Upper lobe of left lung (tissue), 6 donors: ENCODE measurements at regions not wholly inside any gene's neighbourhood (a gene's known extent, or its start where the extent isn't known, plus 50 kb on each side); places are given as distances from the start of the nearest gene placed in this dataset.

ENCODE experiments used
- ATAC-seq, 2 donors: fragments of 200-7000 bp; cut with Tn5 transposase; one replicate each; pipeline ENCODE4 v1.9.1; 2022; ENCODE audit warnings: mild to moderate bottlenecking in 2 of 2, moderate library complexity in 2 of 2; ENCODE audit not compliant: low FRiP score in 2 of 2
- DNase-seq, 2 donors: peaks; one replicate each; pipeline ENCODE4 v3.0.0-alpha.2; 2019 to 2020
- H3K27ac ChIP-seq, 4 donors: fragments of 200-600 bp; sonication (generic); one replicate each; pipeline ENCODE4 v1.5.1; 2016 to 2019
- H3K27me3 ChIP-seq, 4 donors: fragments of 200-600 bp; sonication (generic); one replicate each; pipeline ENCODE4 v1.5.1; 2017 to 2019
- H3K36me3 ChIP-seq, 4 donors: fragments of 200-600 bp; sonication (generic); one replicate each; pipeline ENCODE4 v1.5.1; 2016 to 2019
- H3K4me1 ChIP-seq, 4 donors: fragments of 200-600 bp; sonication (generic); one replicate each; pipeline ENCODE4 v1.5.1; 2018 to 2019
- H3K4me3 ChIP-seq, 4 donors: fragments of 200-600 bp; sonication (generic); one replicate each; pipeline ENCODE4 v1.5.1; 2017 to 2019; ENCODE audit warnings: mild to moderate bottlenecking in 2 of 4, moderate library complexity in 1 of 4
- H3K9me3 ChIP-seq, 4 donors: fragments of 200-600 bp; sonication (generic); one replicate each; pipeline ENCODE4 v1.5.1; 2018 to 2019
- EP300 ChIP-seq, 4 donors: sonication (generic); formaldehyde crosslinking; IDR thresholded peaks; one replicate each; pipeline ENCODE4 v1.5.1; 2017; ENCODE audit warnings: antibody characterized with exemption in 4 of 4, control low read depth in 2 of 4
- POLR2A ChIP-seq, 4 donors: fragments of 450-650 bp; IDR thresholded peaks; one replicate each; pipeline ENCODE4 v1.5.1; 2016 to 2017; ENCODE audit warnings: antibody characterized with exemption in 4 of 4, mild to moderate bottlenecking in 2 of 4
- POLR2AphosphoS5 ChIP-seq, 2 donors: sonication (generic); formaldehyde crosslinking; IDR thresholded peaks; one replicate each; pipeline ENCODE4 v1.5.1; 2017; ENCODE audit warnings: antibody characterized with exemption in 2 of 2
- WGBS, 2 donors: methylation state at CpG; one replicate each; pipeline ENCODE4 v1.1.5; 2017 to 2018; 5-methylcytosine and 5-hydroxymethylcytosine counted together
- TF ChIP-seq, protein P1 (sequence below), 6 experiments: fragments of 450-650 bp in 4 of 6; fragments of 200-600 bp in 2 of 6; sonication (generic) in 2 of 6; IDR thresholded peaks; one replicate each; pipeline ENCODE4 v1.5.1; 2016 to 2019; ENCODE audit warnings: antibody characterized with exemption in 6 of 6
- donor health status: DM: no; HTN: no; CAD: no; lungs with moderate emphysema.
- donor health status: DM: no; HTN: yes; CAD: no; lungs with severe emphysema.

DNA sequence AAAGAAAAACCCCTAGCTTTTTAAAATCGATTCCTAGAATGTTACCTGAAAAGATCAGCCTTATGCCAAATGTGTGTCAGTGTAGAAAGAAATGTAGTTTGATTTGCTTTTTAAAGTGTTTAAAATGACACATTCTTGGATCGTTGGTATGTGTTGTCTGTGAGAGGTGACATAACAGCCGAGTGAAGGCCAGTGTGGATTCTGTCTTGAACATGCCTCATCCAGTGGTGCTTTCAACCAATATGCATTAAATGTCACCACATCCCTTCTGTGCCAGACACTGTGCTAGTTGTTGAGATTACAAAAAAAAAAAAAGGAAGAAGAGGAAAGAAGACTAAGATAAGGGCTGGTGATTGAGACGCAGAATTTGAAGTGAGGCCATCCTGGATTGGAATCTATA is 994.2 kb upstream of the TENM3 start:
- no peak for DNase-seq
- no peak for ATAC-seq
- H3K36me3 ChIP-seq: no peaks in the 10 kb centered on the region
- WGBS, 2 donors: 64 to 66% methylated on average over 4 of the region's 4 CpGs
- no peak for TF ChIP-seq POLR2AphosphoS5 (IDR thresholded peaks at IDR 0.05)
- TF ChIP-seq, protein P1, sequence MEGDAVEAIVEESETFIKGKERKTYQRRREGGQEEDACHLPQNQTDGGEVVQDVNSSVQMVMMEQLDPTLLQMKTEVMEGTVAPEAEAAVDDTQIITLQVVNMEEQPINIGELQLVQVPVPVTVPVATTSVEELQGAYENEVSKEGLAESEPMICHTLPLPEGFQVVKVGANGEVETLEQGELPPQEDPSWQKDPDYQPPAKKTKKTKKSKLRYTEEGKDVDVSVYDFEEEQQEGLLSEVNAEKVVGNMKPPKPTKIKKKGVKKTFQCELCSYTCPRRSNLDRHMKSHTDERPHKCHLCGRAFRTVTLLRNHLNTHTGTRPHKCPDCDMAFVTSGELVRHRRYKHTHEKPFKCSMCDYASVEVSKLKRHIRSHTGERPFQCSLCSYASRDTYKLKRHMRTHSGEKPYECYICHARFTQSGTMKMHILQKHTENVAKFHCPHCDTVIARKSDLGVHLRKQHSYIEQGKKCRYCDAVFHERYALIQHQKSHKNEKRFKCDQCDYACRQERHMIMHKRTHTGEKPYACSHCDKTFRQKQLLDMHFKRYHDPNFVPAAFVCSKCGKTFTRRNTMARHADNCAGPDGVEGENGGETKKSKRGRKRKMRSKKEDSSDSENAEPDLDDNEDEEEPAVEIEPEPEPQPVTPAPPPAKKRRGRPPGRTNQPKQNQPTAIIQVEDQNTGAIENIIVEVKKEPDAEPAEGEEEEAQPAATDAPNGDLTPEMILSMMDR (IDR thresholded peaks at IDR 0.05): no peak
- TF ChIP-seq EP300 (IDR thresholded peaks at IDR 0.05): no peak
- TF ChIP-seq POLR2A (IDR thresholded peaks at IDR 0.05): no peak
- H3K9me3 ChIP-seq: no peaks in the 10 kb centered on the region
- no peaks in the 10 kb centered on the region for H3K27me3 ChIP-seq
- H3K4me1 ChIP-seq: no peaks in the 10 kb centered on the region
- no peak overlapping the region for H3K27ac ChIP-seq
- H3K4me3 ChIP-seq: no peak overlapping the region

DNA sequence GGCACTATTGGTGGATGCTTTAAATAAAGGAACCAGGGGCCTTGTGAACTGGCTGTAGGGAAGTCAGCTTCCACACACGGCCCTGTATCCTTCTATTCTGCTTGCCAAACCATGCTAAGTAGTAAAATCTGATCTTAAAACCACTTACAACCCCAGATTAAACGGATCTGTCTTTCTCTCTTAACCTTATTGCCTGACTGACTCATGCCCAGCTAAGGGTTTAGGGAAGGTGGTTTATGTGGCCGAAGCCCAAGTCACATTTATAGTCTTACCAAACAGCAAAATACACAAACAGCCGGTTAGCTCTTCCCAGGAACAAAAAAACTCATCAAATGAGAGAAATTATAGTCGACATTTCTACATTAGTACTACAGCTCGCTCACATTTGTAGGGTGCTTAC is 988.4 kb upstream of the TENM3 start:
- Histone ChIP-seq H3K4me1 (no peaks in the 10 kb centered on the region), H3K36me3 (no peaks in the 10 kb centered on the region), H3K9me3 (no peaks in the 10 kb centered on the region), H3K27ac (no peak overlapping the region), H3K4me3 (no peak overlapping the region), H3K27me3 (no peaks in the 10 kb centered on the region)
- ATAC-seq (no peak), DNase-seq (no peak)
- WGBS, 2 donors: 71 to 73% methylated on average over 6 of the region's 6 CpGs
- TF ChIP-seq EP300 (IDR thresholded peaks at IDR 0.05): no peak
- TF ChIP-seq, protein P1 (IDR thresholded peaks at IDR 0.05): no peak
- no peak for TF ChIP-seq POLR2A (IDR thresholded peaks at IDR 0.05)
- no peak for TF ChIP-seq POLR2AphosphoS5 (IDR thresholded peaks at IDR 0.05)

DNA sequence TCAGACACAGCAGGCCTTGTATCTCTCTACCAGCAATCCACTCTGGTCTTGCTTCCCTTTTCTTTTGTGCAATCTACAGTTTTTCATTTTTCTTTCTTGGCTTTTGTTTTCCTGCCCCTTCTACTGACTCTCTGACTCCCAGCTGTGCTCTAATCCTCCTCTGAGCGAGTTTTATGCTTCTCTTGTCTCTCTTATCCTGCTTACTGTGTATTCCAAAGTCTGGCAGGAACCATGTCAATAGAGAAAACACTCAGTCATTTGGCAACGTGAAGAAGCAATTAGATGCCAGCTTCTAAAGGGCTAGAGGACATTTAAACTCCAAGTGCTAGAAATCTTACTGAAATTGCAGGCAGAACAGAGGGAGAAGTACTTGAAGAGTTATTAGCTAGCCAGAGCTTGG is 984.6 kb upstream of the TENM3 start:
- Histone ChIP-seq H3K4me1 (no peaks in the 10 kb centered on the region), H3K4me3 (no peak overlapping the region), H3K27ac (no peak overlapping the region), H3K36me3 (no peaks in the 10 kb centered on the region), H3K9me3 (no peaks in the 10 kb centered on the region), H3K27me3 (no peaks in the 10 kb centered on the region)
- DNase-seq (no peak), ATAC-seq (no peak)
- WGBS, 2 donors: 5 to 20% methylated on average over 2 of the region's 2 CpGs
- TF ChIP-seq POLR2A (IDR thresholded peaks at IDR 0.05) (no peak), EP300 (IDR thresholded peaks at IDR 0.05) (no peak)

DNA sequence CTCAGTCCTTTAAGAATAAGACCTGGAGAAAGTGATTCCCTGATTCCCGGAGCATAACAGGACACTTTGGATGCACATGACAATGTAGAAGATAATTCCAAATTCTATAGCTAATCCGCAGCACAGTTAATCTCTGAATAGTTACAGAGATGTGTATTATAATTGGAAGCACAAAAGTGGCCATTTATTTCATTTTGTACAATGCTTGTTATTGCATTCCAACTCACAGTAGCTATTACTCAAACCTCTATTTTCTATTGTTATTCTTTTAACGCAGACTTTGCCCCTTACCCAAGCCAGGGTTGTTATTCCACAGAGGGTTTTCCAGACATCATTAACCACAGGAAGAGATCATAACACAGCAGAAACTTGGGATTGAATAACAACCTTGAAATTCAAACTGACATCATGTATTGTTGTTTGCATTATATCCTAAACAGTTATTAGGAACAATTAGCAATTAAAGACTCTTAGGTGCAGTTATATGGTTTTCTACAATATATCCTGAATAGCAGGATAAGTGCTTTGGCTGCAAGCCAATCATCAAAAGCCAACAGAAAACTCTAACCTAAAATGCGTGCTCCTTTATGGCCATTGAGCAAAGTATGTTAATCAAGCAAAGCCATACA is 984.0 kb upstream of the TENM3 start:
- ATAC-seq (no peak), DNase-seq (no peak)
- Histone ChIP-seq H3K4me3 (no peak overlapping the region), H3K36me3 (no peaks in the 10 kb centered on the region), H3K27ac (no peak overlapping the region), H3K27me3 (no peaks in the 10 kb centered on the region), H3K4me1 (no peaks in the 10 kb centered on the region), H3K9me3 (no peaks in the 10 kb centered on the region)
- 60 to 62% methylated on average over 4 of the region's 4 CpGs for WGBS, 2 donors
- TF ChIP-seq, protein P1 (IDR thresholded peaks at IDR 0.05): no peak
- no peak for TF ChIP-seq POLR2AphosphoS5 (IDR thresholded peaks at IDR 0.05)

DNA sequence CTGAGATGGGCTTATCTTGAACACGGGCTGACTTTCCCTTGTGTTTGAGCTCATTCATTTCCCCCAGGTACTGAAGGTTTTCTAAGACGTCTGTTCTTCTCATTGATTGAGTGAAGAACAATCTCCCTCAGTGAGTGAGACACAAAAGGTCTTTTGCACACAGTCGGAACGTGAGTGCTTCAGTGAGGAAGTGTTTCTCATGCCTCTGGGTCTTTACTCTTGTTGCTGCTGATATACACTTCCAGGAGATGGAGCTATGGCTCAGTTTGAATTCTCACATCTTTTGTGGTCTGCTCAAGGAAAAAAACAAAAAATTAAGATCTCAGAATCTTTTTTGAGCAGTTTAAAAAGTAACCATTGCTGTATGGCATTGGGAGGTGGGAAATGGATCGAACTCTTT is 981.9 kb upstream of the TENM3 start:
- Histone ChIP-seq H3K27me3 (no peaks in the 10 kb centered on the region), H3K36me3 (no peaks in the 10 kb centered on the region), H3K9me3 (no peaks in the 10 kb centered on the region), H3K27ac (no peak overlapping the region), H3K4me3 (no peak overlapping the region), H3K4me1 (no peaks in the 10 kb centered on the region)
- TF ChIP-seq EP300 (IDR thresholded peaks at IDR 0.05): no peak
- TF ChIP-seq POLR2AphosphoS5 (IDR thresholded peaks at IDR 0.05): no peak
- TF ChIP-seq, protein P1 (IDR thresholded peaks at IDR 0.05): no peak
- TF ChIP-seq POLR2A (IDR thresholded peaks at IDR 0.05): no peak
- ATAC-seq: no peak
- DNase-seq: no peak
- WGBS, 2 donors: 11 to 15% methylated on average over 5 of the region's 5 CpGs
